Heart left ventricle (tissue), 13 donors: ENCODE measurements at regions not wholly inside any gene's neighbourhood (a gene's known extent, or its start where the extent isn't known, plus 50 kb on each side); places are given as distances from the start of the nearest gene placed in this dataset.

Source experiments
- POLR2A ChIP-seq, 2 donors: fragments of 450-650 bp; IDR thresholded peaks; one replicate each; pipeline ENCODE4 v1.6.1; 2017; ENCODE audit warnings: antibody characterized with exemption in 2 of 2, mild to moderate bottlenecking in 2 of 2, moderate library complexity in 2 of 2
- TF ChIP-seq, protein P1 (sequence below), 12 donors: fragments of 200-600 bp; sonication (generic) in 4 of 12; IDR thresholded peaks; one replicate each; pipeline versions ENCODE4 v1.5.0 to v1.8.0; 2018 to 2022; ENCODE audit warnings: antibody characterized with exemption in 12 of 12, mild to moderate bottlenecking in 5 of 12
- donor health status: ischemic (EF 13 %, LVEDD 7.1; RV severe dilation, severe dysfunction).
- donor health status: DM: no; HTN: yes; CAD: no.
- donor health status: DM: no; HTN: no; CAD: no.
- donor health status: ischemic (EF 25% LVEDD 6.9; RV normal size, moderate dysfunction).
- donor health status: ischemic (EF 25% LVEDD 5.7; RV mildly dilated, moderate dysfunction).
- donor health status: ischemic (EF 35%, LVEDD 5.7; RV mildly dilated, moderate dysfunction).
- donor health status: nonischemic (EF 11% LVEDD 7.7; RV severe dilation, severe dysfunction).
- donor health status: DM: yes; HTN: yes; CAD: no.
- donor health status: PGD.
- donor health status: ischemic (EF 29% LVEDD 5.4; RV normal size, mild dysfunction).
- donor health status: nonischemic (EF 23%, LVEDD 6.1; RV moderate dilation, normal function).

- TF ChIP-seq, protein P1, sequence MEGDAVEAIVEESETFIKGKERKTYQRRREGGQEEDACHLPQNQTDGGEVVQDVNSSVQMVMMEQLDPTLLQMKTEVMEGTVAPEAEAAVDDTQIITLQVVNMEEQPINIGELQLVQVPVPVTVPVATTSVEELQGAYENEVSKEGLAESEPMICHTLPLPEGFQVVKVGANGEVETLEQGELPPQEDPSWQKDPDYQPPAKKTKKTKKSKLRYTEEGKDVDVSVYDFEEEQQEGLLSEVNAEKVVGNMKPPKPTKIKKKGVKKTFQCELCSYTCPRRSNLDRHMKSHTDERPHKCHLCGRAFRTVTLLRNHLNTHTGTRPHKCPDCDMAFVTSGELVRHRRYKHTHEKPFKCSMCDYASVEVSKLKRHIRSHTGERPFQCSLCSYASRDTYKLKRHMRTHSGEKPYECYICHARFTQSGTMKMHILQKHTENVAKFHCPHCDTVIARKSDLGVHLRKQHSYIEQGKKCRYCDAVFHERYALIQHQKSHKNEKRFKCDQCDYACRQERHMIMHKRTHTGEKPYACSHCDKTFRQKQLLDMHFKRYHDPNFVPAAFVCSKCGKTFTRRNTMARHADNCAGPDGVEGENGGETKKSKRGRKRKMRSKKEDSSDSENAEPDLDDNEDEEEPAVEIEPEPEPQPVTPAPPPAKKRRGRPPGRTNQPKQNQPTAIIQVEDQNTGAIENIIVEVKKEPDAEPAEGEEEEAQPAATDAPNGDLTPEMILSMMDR (IDR thresholded peaks at IDR 0.05): no peak
- TF ChIP-seq POLR2A (IDR thresholded peaks at IDR 0.05): no peak
These were observed 165.4 kb downstream of the FOXG1 start for GRCh38 chr14:28931999-28932398.
